ENCODE measurements at regions not wholly inside any gene's neighbourhood (a gene's known extent, or its start where the extent isn't known, plus 50 kb on each side); places are given as distances from the start of the nearest gene placed in this dataset.

DNA sequence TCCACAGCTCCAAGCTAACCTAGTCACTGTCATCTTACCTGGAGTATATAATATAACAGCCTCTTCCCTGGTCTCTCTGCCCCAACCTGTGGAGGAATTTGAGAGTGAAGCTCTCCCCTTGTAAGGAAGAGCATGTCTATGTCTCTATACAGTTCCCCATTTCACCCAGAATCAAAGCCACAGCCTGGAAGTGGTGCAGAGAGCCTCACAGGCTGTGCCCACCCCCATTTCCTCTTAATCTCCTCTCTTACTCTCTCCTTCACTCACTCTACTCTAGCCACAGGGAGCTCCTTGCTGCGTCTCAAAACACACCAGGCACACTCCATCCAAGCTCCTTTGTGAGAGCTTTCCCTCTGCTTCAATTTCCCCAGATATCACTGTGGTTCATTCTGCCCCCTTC is 302.5 kb upstream of the ISX start:
- intact Hi-C loops (cut with DNase I), result no loop called here
- TF ChIP-seq, protein P1, sequence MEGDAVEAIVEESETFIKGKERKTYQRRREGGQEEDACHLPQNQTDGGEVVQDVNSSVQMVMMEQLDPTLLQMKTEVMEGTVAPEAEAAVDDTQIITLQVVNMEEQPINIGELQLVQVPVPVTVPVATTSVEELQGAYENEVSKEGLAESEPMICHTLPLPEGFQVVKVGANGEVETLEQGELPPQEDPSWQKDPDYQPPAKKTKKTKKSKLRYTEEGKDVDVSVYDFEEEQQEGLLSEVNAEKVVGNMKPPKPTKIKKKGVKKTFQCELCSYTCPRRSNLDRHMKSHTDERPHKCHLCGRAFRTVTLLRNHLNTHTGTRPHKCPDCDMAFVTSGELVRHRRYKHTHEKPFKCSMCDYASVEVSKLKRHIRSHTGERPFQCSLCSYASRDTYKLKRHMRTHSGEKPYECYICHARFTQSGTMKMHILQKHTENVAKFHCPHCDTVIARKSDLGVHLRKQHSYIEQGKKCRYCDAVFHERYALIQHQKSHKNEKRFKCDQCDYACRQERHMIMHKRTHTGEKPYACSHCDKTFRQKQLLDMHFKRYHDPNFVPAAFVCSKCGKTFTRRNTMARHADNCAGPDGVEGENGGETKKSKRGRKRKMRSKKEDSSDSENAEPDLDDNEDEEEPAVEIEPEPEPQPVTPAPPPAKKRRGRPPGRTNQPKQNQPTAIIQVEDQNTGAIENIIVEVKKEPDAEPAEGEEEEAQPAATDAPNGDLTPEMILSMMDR (IDR thresholded peaks at IDR 0.05; ENCODE audit: borderline replicate concordance, extremely low read depth, insufficient read depth), result no peak
- FAIRE-seq, result no peak

DNA sequence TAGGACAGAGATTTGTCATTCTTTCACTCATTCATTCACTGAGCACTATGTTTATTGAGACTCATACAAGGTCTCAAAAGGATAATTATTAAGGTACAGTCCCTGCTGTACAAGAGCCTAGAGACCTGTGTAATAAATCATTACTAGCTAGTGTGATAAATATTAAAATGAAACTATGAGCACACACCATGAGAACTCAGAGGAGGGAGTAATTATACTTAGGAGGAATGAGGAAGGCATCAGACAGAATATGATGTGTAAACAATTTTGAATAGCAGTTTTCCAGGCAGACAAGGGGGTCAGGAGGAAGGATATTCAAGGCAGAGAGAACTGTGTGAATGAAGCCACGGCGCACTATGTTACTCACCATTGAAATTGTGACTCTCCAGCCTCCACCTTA is 300.8 kb upstream of the ISX start:
- Histone ChIP-seq H3K9ac (ENCODE audit: low read length in 3 of 3) (no peak overlapping the region), H3K36me3 (ENCODE audit: control insufficient read depth in 2 of 3, insufficient read depth in 3 of 3, low read length in 3 of 3) (no peaks in the 10 kb centered on the region), H3K4me1 (ENCODE audit: control insufficient read depth in 2 of 3, insufficient read depth in 2 of 3, low read depth in 1 of 3, low read length in 3 of 3) (no peaks in the 10 kb centered on the region), H3K9me3 (ENCODE audit: control insufficient read depth in 2 of 3, insufficient read depth in 1 of 3, low read length in 3 of 3) (no peaks in the 10 kb centered on the region), H3K4me3 (ENCODE audit: low read length in 3 of 3) (no peak overlapping the region), H3K27me3 (ENCODE audit: control insufficient read depth, insufficient read depth, low read length) (no peaks in the 10 kb centered on the region), H3K27ac (ENCODE audit: low read depth in 2 of 2, low read length in 2 of 2) (no peak overlapping the region)
- DNase-seq (no peak), FAIRE-seq (no peak)
- intact Hi-C loops (cut with DNase I), result no loop called here
- TF ChIP-seq, protein P1 (IDR thresholded peaks at IDR 0.05; ENCODE audit: borderline replicate concordance, extremely low read depth, insufficient read depth), result no peak

More for the DNA sequence above, 302.5 kb upstream of the ISX start:
- H3K27me3 ChIP-seq (ENCODE audit: control insufficient read depth, insufficient read depth, low read length), result no peaks in the 10 kb centered on the region
- no peak overlapping the region for H3K27ac ChIP-seq (ENCODE audit: low read depth in 2 of 2, low read length in 2 of 2)
- H3K4me1 ChIP-seq (ENCODE audit: control insufficient read depth in 2 of 3, insufficient read depth in 2 of 3, low read depth in 1 of 3, low read length in 3 of 3), result no peaks in the 10 kb centered on the region
- DNase-seq, result no peak
- no peak overlapping the region for H3K4me3 ChIP-seq (ENCODE audit: low read length in 3 of 3)
- no peaks in the 10 kb centered on the region for H3K36me3 ChIP-seq (ENCODE audit: control insufficient read depth in 2 of 3, insufficient read depth in 3 of 3, low read length in 3 of 3)
- H3K9ac ChIP-seq (ENCODE audit: low read length in 3 of 3), result no peak overlapping the region
- H3K9me3 ChIP-seq (ENCODE audit: control insufficient read depth in 2 of 3, insufficient read depth in 1 of 3, low read length in 3 of 3), result no peaks in the 10 kb centered on the region

DNA sequence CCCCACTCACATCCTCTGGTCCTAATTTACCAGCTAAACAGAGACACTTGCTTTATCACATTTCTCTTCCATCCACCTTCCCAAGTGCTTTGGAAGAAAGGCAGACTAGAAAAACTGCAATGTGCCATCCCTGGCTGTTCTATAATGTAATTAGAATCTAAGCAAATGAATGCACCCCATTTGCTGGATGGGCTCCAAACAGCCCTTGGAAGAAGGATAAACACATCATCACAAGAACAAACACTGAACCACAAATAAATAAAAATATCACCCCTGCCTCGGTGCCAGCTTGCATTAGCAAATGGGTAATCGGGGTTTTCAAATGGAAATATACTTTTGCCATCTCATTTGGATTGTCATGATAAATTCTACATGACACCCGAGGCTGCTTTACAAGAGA is 296.6 kb upstream of the ISX start:
- H3K27ac ChIP-seq (ENCODE audit: low read depth in 2 of 2, low read length in 2 of 2), result no peak overlapping the region
- TF ChIP-seq, protein P1 (IDR thresholded peaks at IDR 0.05; ENCODE audit: borderline replicate concordance, extremely low read depth, insufficient read depth), result no peak
- intact Hi-C loops (cut with DNase I), result no loop called here
- FAIRE-seq (no peak), DNase-seq (no peak)
- H3K27me3 ChIP-seq (ENCODE audit: control insufficient read depth, insufficient read depth, low read length), result no peaks in the 10 kb centered on the region
- H3K9me3 ChIP-seq (ENCODE audit: control insufficient read depth in 2 of 3, insufficient read depth in 1 of 3, low read length in 3 of 3), result no peaks in the 10 kb centered on the region
- H3K9ac ChIP-seq (ENCODE audit: low read length in 3 of 3), result no peak overlapping the region
- no peaks in the 10 kb centered on the region for H3K4me1 ChIP-seq (ENCODE audit: control insufficient read depth in 2 of 3, insufficient read depth in 2 of 3, low read depth in 1 of 3, low read length in 3 of 3)
- H3K4me3 ChIP-seq (ENCODE audit: low read length in 3 of 3), result no peak overlapping the region
- H3K36me3 ChIP-seq (ENCODE audit: control insufficient read depth in 2 of 3, insufficient read depth in 3 of 3, low read length in 3 of 3), result no peaks in the 10 kb centered on the region

DNA sequence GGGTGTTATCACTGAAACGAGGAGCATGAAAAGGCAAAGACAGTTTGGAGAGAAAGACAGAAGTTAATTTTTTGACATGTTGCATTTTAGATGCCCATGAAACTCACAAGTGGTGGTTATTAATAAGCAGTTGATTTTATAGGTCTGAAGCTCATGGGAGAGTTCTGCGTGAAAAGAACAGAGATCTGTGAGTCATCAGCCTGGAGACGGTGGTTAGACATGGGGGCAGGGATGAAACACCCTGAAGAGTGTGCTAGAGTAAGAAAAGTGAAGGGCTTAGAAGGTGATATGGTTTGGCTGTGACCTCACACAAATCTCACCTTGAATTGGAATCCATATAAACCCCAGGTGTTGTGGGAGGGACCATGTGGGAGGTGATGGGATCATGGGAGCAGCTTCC is 289.1 kb upstream of the ISX start:
- Histone ChIP-seq H3K36me3 (ENCODE audit: control insufficient read depth in 2 of 3, insufficient read depth in 3 of 3, low read length in 3 of 3) (no peaks in the 10 kb centered on the region), H3K27me3 (ENCODE audit: control insufficient read depth, insufficient read depth, low read length) (no peaks in the 10 kb centered on the region), H3K9me3 (ENCODE audit: control insufficient read depth in 2 of 3, insufficient read depth in 1 of 3, low read length in 3 of 3) (no peaks in the 10 kb centered on the region), H3K4me1 (ENCODE audit: control insufficient read depth in 2 of 3, insufficient read depth in 2 of 3, low read depth in 1 of 3, low read length in 3 of 3) (no peaks in the 10 kb centered on the region), H3K4me3 (ENCODE audit: low read length in 3 of 3) (no peak overlapping the region), H3K9ac (ENCODE audit: low read length in 3 of 3) (no peak overlapping the region), H3K27ac (ENCODE audit: low read depth in 2 of 2, low read length in 2 of 2) (no peak overlapping the region)
- FAIRE-seq (no peak), DNase-seq (no peak)
- TF ChIP-seq, protein P1 (IDR thresholded peaks at IDR 0.05; ENCODE audit: borderline replicate concordance, extremely low read depth, insufficient read depth), result no peak
- intact Hi-C loops (cut with DNase I), result no loop called here
